ENCODE measurements at regions not wholly inside any gene's neighbourhood (a gene's known extent, or its start where the extent isn't known, plus 50 kb on each side); places are given as distances from the start of the nearest gene placed in this dataset.
"Not testable (repeated sequence)": the region's sequence is repeated elsewhere in the genome, so short reads cannot be mapped to it uniquely, and the experiment has no call there.

DNA sequence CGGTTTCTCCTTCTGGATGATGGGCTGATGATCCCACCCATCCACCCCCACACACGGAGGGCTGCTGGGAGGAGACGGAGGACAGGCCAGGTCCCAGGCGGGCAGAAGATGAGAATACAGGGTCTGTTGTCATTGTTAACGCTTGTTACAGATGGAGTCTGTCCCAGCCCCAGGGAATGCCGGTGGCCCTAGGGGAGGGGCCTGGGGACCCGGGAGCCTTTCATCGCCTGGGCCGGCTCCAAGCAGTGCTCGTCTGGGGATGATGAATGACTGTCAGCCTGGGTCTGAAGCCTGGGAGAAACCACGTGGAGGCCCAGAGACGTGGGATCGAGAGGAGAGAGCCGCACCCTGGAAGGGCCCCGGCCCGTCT is 69.2 kb downstream of the UNCX start:
- no peaks in the 10 kb centered on the region for H3K9me3 ChIP-seq
- no peak for DNase-seq
- H3K4me3 ChIP-seq = no peak overlapping the region
- WGBS, 2 donors (ENCODE audit: low coverage in 1 of 2) = 55% methylated on average over 16 of the region's 16 CpGs; no CpG with 5 or more reads in 1 of the 2 donors
- no peak overlapping the region for H3K27ac ChIP-seq
- H3K4me1 ChIP-seq = peaks cover 0 to 11% (median 0%) of the 10 kb centered on the region in 4 donors
- intact Hi-C loops (cut with DNase I; ENCODE audit: low total_unique reads) (no loop called here), in situ Hi-C loops (cut with MboI; ENCODE audit: low pct_ligation_motif_present in 1 of 4, low pct_unique_long_range_greater_than_20kb in 1 of 4, low sequenced_read_pairs in 3 of 4) (no loop called here)
- no peaks in the 10 kb centered on the region for H3K36me3 ChIP-seq
- TF ChIP-seq POLR2AphosphoS5 (IDR thresholded peaks at IDR 0.05) = no peak
- TF ChIP-seq EP300 (IDR thresholded peaks at IDR 0.05; ENCODE audit: low read depth) = no peak
- TF ChIP-seq POLR2A (IDR thresholded peaks at IDR 0.05) = no peak
- TF ChIP-seq, protein P1, sequence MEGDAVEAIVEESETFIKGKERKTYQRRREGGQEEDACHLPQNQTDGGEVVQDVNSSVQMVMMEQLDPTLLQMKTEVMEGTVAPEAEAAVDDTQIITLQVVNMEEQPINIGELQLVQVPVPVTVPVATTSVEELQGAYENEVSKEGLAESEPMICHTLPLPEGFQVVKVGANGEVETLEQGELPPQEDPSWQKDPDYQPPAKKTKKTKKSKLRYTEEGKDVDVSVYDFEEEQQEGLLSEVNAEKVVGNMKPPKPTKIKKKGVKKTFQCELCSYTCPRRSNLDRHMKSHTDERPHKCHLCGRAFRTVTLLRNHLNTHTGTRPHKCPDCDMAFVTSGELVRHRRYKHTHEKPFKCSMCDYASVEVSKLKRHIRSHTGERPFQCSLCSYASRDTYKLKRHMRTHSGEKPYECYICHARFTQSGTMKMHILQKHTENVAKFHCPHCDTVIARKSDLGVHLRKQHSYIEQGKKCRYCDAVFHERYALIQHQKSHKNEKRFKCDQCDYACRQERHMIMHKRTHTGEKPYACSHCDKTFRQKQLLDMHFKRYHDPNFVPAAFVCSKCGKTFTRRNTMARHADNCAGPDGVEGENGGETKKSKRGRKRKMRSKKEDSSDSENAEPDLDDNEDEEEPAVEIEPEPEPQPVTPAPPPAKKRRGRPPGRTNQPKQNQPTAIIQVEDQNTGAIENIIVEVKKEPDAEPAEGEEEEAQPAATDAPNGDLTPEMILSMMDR (IDR thresholded peaks at IDR 0.05) = no peak
- peaks cover 53% of the 10 kb centered on the region for H3K27me3 ChIP-seq

GRCh38 chr7:1302936-1303335 is 70.3 kb downstream of the UNCX start:
- Histone ChIP-seq H3K9me3 (no peaks in the 10 kb centered on the region), H3K4me3 (no peak overlapping the region), H3K36me3 (no peaks in the 10 kb centered on the region), H3K4me1 (peaks cover 0 to 6% (median 0%) of the 10 kb centered on the region in 4 donors), H3K27me3 (peaks cover 44% of the 10 kb centered on the region), H3K27ac (no peak overlapping the region)
- TF ChIP-seq POLR2AphosphoS5 (IDR thresholded peaks at IDR 0.05) (no peak), POLR2A (IDR thresholded peaks at IDR 0.05) (no peak), EP300 (IDR thresholded peaks at IDR 0.05; ENCODE audit: low read depth) (no peak)
- TF ChIP-seq, protein P1 (IDR thresholded peaks at IDR 0.05) = no peak
- whole genome bisulfite sequencing, 2 donors (ENCODE audit: low coverage in 1 of 2) = 73% methylated on average over 9 of the region's 11 CpGs; no CpG with 5 or more reads in 1 of the 2 donors
- DNase-seq = no peak
- intact Hi-C loops (cut with DNase I; ENCODE audit: low total_unique reads) = no loop called here
- in situ Hi-C loops (cut with MboI; ENCODE audit: low pct_ligation_motif_present in 1 of 4, low pct_unique_long_range_greater_than_20kb in 1 of 4, low sequenced_read_pairs in 3 of 4) = no loop called here

- intact Hi-C loops (cut with DNase I; ENCODE audit: low total_unique reads); H3K9me3 ChIP-seq; H3K4me1 ChIP-seq; DNase-seq; H3K27ac ChIP-seq; in situ Hi-C loops (cut with MboI; ENCODE audit: low pct_ligation_motif_present in 1 of 4, low pct_unique_long_range_greater_than_20kb in 1 of 4, low sequenced_read_pairs in 3 of 4); H3K36me3 ChIP-seq; H3K4me3 ChIP-seq: not testable (repeated sequence)
- 70% methylated on average over 15 of the region's 15 CpGs; no CpG with 5 or more reads in 1 of the 2 donors for WGBS, 2 donors (ENCODE audit: low coverage in 1 of 2)
- peaks cover 33% of the 10 kb centered on the region for H3K27me3 ChIP-seq
Measured at GRCh38 chr7:1304011-1304410, 71.3 kb downstream of the UNCX start.

GRCh38 chr7:1305873-1306272 is 73.2 kb downstream of the UNCX start:
- H3K27ac ChIP-seq = no peak overlapping the region
- intact Hi-C loops (cut with DNase I; ENCODE audit: low total_unique reads) = no loop called here
- in situ Hi-C loops (cut with MboI; ENCODE audit: low pct_ligation_motif_present in 1 of 4, low pct_unique_long_range_greater_than_20kb in 1 of 4, low sequenced_read_pairs in 3 of 4) = no loop called here
- H3K4me3 ChIP-seq = no peak overlapping the region
- peaks cover 16% of the 10 kb centered on the region for H3K27me3 ChIP-seq
- WGBS, 2 donors (ENCODE audit: low coverage in 1 of 2) = 70% methylated on average over 5 of the region's 5 CpGs
- no peaks in the 10 kb centered on the region for H3K36me3 ChIP-seq
- no peak for DNase-seq
- H3K9me3 ChIP-seq = no peaks in the 10 kb centered on the region
- TF ChIP-seq, protein P1 (IDR thresholded peaks at IDR 0.05) = no peak
- TF ChIP-seq EP300 (IDR thresholded peaks at IDR 0.05; ENCODE audit: low read depth) = no peak
- H3K4me1 ChIP-seq = no peaks in the 10 kb centered on the region

GRCh38 chr7:1307828-1308227 is 75.2 kb downstream of the UNCX start:
- Histone ChIP-seq H3K27ac (no peak overlapping the region), H3K27me3 (no peaks in the 10 kb centered on the region), H3K9me3 (no peaks in the 10 kb centered on the region), H3K4me1 (no peaks in the 10 kb centered on the region), H3K36me3 (no peaks in the 10 kb centered on the region), H3K4me3 (no peak overlapping the region)
- intact Hi-C loops (cut with DNase I; ENCODE audit: low total_unique reads) (no loop called here), in situ Hi-C loops (cut with MboI; ENCODE audit: low pct_ligation_motif_present in 1 of 4, low pct_unique_long_range_greater_than_20kb in 1 of 4, low sequenced_read_pairs in 3 of 4) (no loop called here)
- DNase-seq = no peak
- 91 to 94% methylated on average over 13 to 14 of the region's 14 CpGs for WGBS, 2 donors (ENCODE audit: low coverage in 1 of 2)
- TF ChIP-seq EP300 (IDR thresholded peaks at IDR 0.05; ENCODE audit: low read depth) = no peak
- TF ChIP-seq POLR2A (IDR thresholded peaks at IDR 0.05) = no peak
- no peak for TF ChIP-seq POLR2AphosphoS5 (IDR thresholded peaks at IDR 0.05)
- TF ChIP-seq, protein P1 (IDR thresholded peaks at IDR 0.05) = no peak
